ENCODE measurements at regions not wholly inside any gene's neighbourhood (a gene's known extent, or its start where the extent isn't known, plus 50 kb on each side); places are given as distances from the start of the nearest gene placed in this dataset.

DNA sequence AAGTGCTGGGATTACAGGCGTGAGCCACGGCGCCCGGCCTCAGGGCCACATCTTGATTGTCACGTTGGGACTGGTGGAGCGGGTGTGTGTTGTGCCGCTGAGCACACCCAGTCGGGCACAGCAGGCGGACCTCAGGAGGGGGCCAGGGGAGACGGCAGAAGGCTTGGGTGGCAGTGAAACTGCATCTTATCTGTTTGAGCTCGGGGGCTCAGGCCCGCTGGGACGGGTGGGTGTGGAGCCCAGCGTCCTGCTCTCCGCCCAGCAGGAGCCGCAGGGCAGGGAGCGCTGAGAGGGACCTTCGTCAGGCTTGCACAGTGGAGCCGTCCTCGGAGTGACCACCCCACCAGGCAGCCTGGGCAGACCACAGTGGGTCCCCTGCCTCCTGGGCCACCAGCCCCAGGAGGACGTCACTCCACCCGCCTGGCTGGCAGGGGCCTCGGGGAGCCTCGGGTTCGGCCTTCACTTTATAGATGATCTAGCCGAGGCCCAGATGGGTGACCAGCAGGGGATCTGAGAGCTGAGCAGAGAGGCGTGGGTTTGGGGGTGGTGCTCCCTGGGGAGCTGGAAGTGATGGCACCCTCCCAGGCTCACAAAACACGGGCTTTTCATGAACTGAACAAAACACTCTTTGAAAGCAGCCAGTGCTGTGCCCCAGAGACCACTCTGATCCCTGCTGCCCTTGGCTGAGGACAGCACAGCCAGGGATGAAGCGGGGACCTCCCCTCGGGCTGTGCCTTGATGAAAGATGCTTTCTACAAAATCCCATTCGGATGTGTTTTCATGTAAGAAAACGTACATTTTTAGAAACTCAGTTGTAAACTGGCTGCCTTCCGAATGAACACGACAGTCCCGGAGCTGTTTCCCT is 181.1 kb downstream of the SEC14L1 start:
- DNase-seq (ENCODE audit: low read depth in 3 of 3) = no peak

DNA sequence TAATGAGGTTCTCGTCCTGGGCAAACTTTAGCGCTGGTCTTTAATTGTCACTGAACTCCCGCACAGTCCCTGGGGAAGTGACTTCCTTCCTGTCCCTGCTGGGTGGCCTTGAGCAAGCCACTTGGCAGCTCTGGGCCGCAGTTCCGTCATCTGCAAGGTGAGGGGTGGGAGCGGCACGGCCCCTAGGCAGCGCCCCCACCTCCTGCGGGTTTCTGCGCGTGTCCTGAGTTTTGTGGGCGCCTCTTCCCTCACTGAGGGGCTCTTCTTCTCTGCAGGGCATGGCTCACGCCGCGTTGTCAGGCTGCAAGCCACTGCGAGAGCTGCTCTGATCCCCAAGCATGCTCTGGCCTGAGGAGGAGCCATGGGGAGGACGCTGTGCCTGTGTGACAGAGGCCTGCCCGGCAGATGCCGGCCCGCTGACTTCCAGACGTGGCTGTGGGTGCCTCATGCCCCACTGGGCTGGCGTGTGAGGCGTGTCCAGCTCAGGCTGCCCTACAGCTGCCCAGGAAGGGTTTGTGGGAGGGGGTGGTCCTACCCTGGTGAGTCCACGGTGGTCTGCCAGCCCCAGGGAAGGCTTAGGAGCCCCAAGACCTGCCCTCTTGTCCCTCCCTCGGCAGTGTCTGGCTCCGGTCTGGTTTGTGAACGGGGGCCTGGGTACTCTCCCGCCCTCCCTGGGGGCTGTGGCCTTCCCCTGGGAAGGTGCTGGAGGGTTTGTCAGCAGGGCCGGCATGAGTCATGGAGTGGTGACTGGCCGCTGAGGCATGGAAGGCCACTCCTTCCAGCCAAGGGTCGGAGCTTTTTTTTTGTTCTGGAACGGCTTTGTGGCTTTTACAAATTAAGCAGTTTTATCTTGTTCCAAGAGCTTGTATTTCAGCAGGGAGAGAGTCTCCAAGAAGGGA is 182.0 kb downstream of the SEC14L1 start:
- DNase-seq (ENCODE audit: low read depth in 3 of 3) = no peak

GRCh38 chr17:77323413-77324171 is 182.8 kb downstream of the SEC14L1 start:
- no peak for DNase-seq (ENCODE audit: low read depth in 3 of 3)

DNA sequence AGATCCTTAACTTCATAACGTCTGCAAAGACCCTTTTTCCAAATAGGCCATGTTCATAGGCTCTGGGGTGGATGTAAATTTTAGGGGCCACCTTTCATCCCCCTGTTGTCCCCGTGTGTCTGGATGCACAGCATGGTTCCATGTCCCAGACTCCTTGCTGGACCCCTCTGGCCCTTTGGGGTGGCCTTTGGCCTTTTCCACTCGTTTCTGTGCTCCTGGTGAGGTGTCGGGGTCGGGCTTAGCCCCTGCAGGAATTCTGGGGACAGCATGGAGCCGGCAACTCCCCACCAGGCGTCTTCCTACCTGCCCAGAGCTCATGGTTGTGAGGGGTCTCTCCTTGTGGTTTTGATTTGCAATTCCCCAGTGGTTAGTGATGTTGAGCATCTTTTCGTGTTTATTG is 183.5 kb downstream of the SEC14L1 start:
- no peak for DNase-seq (ENCODE audit: low read depth in 3 of 3)

DNA sequence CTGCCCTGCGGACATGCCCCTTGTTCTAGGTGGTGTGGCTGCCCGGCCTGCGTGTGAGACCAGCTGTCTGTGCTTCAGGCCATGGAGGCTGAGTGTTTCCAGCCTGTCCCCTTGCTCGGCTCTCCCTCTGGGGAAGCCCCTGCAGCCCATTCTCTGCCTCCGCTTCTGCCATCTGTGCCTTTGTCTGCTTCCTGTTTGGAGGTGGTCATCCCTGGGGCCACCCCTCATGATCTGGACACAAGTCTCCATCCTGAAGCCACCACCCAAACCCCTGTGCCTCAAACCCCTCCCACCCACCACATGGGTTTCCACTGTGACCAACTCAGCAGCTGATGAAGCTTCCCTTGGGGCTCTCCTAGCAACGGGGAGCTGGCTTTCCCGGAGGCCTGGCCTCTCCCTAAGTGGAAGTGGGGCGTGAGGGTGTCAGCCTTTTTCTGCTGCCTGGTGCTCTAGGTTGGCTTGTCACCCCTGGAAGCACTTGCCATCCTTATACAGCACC is 184.9 kb downstream of the SEC14L1 start:
- DNase-seq (ENCODE audit: low read depth in 3 of 3) = no peak

GRCh38 chr17:77326076-77326591 is 185.4 kb downstream of the SEC14L1 start:
- DNase-seq (ENCODE audit: low read depth in 3 of 3) = no peak

- DNase-seq (ENCODE audit: low read depth in 3 of 3) = no peak
Measured at GRCh38 chr17:77326636-77327035, 185.9 kb downstream of the SEC14L1 start.

- DNase-seq (ENCODE audit: low read depth in 3 of 3) = no peak
Measured at GRCh38 chr17:77327181-77327565, 186.4 kb downstream of the SEC14L1 start.

- no peak for DNase-seq (ENCODE audit: low read depth in 3 of 3)
Measured at GRCh38 chr17:77327566-77328464, 187.0 kb downstream of the SEC14L1 start.

GRCh38 chr17:77328823-77329740 is 188.3 kb downstream of the SEC14L1 start:
- DNase-seq (ENCODE audit: low read depth in 3 of 3) = no peak

GRCh38 chr17:77329741-77330531 is 189.2 kb downstream of the SEC14L1 start:
- no peak for DNase-seq (ENCODE audit: low read depth in 3 of 3)

DNA sequence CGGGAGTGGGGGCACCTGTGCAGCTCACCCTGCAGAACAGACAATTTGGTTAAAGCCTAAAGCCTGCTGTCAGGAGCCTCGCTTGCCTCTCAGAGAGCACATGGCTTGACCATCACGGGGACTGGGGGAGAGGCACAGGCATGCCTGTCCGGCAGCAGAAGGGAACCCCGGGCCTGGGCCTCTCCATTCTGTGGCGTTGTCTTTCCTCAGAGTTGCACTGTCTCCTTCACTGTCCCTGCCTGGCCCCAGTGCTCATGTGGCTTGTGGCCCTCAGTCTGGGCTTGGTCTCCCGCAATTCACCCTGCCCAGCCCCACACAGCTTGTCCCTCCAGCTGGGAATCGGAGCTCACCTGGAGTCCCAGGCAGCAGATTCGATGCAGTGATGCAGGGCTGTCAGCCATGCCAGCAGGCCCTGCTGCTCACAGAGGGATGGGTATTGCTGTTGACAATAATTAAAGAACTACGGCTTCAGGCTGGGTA is 189.9 kb downstream of the SEC14L1 start:
- no peak for DNase-seq (ENCODE audit: low read depth in 3 of 3)

- peak; percentile 88 to 98 (median 96) for DNase-seq (ENCODE audit: low read depth in 3 of 3)
Measured at GRCh38 chr17:77331301-77331864, 190.6 kb downstream of the SEC14L1 start.

GRCh38 chr17:77332034-77332971 is 191.5 kb downstream of the SEC14L1 start:
- DNase-seq (ENCODE audit: low read depth in 3 of 3) = no peak

DNA sequence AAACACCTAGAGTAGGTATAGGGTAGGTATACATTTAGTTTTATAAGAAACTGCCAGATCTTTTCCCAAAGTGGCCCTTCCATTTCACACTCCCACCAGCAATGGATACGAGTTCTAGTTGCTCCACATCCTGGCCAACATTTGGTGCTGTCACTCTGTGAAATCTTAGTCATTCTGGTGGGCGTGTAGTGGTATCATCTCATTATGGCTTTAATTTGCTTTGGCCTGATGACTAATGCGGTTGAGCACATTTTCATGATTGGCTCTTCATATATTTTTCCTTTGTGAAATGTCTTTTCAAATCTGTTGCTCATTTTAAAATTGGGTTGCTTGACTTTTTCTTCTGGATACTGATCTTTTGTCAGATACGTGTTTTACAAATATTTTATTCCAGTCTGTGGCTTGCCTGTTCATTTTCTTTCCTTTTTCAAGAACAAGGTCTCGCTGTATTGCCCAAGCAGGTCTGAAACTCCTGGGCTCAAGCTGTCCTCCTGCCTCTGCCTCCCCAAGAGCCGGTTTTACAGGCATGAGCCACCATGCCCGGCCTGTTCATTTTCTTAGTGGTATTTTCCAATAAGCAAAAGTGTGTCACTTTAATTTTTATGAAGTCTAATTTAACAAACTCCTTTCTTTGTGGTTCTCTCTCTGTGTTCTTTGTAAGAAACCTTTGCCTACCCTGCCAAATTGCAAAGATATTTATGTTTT is 192.4 kb downstream of the SEC14L1 start:
- DNase-seq (ENCODE audit: low read depth in 3 of 3) = no peak

DNA sequence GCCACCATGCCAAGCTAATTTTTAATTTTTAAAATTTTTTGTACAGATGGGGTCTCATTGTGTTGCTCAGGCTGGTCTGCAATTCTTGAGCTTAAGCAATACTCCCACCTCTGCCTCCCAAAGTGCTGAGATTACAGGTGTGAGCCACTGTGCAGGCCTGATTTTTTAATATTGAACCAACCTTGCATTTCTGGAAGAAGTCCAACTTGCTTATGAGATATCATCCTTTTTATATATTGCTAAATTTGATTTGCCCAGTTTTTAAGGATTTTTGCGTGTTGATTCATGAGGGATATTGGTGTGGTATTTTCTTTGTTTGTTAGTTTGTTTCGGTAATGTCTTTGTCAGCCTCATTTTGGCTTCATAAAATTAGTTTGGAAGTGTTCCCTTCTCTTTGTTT is 196.4 kb downstream of the SEC14L1 start:
- no peak for DNase-seq (ENCODE audit: low read depth in 3 of 3)

Data from stimulated activated CD4-positive, alpha-beta T cell treated with anti-CD3 and anti-CD28 coated beads, TNF-alpha, amount 100 ng/mL, for 48 hours (primary cell).